Right forelimb (tissue), 1 donor: ENCODE measurements at regions not wholly inside any gene's neighbourhood (a gene's known extent, or its start where the extent isn't known, plus 50 kb on each side); places are given as distances from the start of the nearest gene placed in this dataset.
A peak's percentile ranks its signal among the peaks of the same experiment; 100 is the strongest.

Experiments
- DNase-seq: peaks from one replicate; pipeline ENCODE4 v3.0.0-alpha.2; 2018

DNA sequence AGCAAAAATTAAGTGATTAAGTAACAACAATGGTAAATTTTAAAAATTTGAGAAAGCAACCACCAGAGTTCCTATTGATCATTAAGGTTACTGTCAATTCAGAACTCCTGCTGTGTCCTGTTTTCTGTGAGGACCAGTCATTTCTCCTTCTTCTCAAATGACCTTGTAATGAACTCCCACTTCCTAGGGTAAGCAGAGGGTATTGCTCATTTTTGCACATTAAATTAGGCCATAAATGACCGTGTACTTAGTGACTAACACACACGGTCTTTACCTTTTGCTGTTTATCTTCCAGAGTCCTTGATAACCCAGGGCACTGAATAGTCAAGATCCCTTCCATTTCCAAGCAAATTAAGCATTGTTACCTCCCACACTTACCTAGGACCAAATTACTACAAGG, 227.5 kb upstream of the LYPLAL1 start:
- DNase-seq = no peak

DNA sequence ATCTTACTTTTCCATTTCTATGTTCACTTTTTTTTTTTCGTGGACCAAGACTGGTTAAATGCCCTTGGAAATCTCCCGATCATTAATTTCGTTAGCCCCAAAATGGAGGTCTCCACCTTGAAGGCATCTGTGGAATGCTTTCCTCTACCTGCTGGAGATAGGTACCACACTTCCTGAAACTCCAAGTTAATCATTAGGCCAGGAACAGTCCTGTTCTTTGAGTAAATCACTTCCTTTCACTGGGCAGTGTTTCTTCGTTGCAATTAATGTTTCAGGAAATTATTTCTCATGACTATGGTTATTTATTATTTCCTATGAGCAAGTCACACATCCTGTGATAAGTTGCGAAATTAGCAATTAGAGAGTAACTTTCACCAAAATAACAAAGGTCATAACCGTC, 225.2 kb upstream of the LYPLAL1 start:
- DNase-seq = no peak

DNA sequence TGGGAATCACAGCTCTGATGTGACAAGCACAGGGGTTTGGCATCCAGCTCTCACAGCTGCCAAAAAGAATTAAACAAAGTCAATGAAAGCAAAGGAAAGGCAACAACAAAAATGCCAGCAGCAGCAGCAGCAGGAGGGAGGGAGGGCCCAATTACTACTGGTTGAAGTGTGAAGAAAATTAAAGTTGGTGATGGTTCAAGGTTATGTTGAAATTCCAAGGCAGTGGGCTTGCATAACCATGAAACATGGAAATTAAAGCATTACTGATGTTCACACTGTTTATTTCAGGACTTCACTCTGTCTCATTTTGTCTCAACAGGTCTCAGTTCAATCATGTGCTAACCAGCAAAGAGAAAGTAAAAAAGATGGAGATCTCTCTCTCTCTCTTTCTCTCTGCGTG, 220.3 kb upstream of the LYPLAL1 start:
- no peak for DNase-seq

DNA sequence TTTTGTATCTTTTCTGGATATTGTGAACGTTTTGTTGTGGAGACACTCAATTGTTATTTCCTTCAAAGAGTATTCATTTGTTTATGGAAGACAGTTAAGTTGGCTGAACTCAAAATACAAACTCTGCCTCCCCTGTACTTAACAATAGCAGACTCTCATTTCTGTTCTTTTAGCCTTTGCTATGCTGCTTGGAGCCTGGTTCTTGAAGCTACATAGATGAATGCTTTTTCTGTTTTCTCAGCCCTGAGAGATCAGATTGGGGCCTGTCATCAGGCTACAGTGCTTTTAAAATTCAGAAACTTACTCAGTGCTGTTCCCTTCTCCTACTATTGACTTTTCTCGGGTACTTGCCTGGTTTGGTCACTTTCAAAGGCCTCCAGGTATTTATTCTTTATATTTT, 215.7 kb upstream of the LYPLAL1 start:
- DNase-seq = no peak

DNA sequence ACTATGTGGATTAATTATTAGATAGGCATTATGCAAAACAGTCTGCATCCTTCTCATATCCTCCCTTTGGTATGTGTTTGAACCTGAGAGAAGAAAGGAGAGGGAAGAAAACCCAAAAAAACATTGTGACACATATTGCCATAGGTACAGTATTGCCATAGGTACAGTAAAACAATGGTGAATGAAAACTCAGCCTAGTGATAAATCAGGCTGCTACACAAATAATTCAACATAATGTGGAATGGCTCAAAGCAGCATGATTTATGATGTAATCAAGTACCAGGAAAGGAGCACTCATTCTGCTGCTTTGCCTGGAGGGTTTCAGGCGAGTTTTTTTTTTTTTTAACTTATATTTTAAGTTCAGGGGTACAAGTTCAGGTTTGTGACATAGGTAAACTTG, 213.9 kb upstream of the LYPLAL1 start:
- no peak for DNase-seq

DNA sequence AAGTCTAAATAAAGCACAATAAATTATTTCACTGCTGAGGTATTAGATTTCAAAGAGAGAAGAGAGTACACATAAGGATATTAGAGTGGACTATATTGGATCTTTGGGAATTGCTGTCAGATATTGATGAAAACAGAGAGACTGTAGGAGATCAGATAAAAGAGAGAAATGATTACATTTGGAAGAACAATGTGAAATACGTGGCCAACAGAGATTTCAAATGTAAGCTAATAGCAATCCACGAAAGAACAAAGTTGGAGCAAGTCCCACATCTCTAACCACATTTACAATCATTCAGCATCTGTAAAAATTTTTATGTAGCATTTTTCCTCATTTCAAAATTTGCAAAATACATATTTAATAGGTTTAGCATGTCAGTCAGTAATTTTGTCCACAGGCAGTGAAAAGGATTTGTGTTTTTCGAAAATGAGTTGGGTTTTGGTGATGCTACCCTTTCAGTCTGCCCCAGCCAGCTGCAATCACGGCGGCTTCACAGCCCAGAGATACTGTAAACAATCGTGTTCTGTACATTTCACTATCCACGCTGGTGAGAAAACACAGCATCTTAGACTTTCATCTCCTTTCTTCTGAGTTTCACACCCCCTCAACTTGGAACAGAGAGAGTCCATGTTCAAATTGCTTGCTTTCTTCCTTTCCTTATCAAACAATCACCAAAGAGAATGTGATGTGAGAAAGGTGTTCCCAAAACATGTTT, 209.1 kb upstream of the LYPLAL1 start:
- no peak for DNase-seq

DNA sequence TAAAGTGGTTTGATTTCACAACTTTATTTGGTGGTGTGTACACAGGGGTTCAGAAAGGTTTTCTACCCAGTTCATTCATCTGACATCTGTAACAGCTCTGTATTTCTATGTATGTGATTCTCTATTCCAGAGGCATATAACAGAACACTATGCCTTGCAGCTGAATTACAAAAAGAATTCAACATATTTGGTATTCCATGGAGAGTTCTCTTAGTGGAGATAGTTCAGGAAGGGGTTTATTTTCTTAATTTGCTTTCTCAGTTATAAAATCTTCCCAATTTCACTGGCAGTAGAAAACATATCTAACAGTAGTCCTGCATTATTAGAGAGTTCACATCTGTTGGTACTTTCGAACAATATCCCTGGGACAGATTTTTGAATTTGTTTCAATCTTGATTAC, 207.9 kb upstream of the LYPLAL1 start:
- DNase-seq = no peak

DNA sequence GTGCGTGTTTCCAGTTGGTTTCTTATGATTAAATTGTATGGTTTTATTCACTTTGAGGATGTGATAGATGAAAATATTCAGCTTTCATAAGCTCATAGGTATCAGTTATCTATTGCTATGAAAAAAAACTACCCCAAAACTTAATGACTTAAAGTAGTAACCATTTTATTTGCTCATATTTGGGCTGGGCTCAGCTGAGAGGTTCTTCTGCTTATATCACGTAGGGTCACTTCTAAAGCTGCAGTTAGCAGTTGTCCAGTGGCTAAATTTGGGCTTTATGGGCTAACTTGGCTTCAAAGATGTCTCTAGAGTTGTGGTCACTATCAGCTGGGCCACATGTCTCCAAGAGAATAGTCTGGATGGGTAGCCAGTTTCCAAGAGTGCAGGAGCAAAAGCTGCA, 206.4 kb upstream of the LYPLAL1 start:
- DNase-seq = no peak

DNA sequence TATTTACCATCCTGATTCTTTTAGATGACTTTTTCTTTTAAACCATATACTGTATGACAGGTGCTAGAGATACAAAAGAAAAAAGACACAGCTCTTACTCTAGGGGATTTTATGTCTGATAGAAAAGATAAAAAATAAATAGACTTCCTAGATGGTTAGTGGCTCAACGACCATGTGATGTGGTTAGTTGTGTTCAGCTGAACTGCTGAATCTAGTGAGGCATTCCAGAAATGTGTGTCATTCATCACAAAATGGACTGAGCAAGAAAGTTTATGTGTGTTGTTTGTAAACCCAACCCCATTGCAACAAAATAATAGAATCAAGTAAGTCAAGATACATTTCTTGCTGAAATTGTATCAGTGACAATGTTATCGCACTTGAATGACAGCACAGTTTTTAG, 205.8 kb upstream of the LYPLAL1 start:
- DNase-seq = no peak

DNA sequence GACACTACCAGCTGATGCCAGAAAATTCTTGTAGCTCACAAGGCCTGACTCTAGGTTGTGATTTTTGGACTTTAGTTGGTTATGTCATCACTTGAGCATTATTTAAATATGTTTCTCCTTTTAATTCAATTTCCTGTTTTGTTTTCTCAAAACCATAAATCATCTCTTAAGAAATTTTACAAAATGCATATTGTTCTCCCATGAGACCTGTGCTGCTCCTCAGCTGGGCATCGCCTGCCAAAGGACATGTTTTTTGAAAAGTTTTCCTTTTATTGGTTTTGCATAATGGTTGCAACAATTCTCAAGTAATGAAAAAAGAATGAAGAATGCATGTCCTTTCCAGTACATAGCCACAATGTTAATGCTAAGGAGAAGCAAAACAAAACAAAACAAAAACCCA, 204.7 kb upstream of the LYPLAL1 start:
- DNase-seq = no peak

DNA sequence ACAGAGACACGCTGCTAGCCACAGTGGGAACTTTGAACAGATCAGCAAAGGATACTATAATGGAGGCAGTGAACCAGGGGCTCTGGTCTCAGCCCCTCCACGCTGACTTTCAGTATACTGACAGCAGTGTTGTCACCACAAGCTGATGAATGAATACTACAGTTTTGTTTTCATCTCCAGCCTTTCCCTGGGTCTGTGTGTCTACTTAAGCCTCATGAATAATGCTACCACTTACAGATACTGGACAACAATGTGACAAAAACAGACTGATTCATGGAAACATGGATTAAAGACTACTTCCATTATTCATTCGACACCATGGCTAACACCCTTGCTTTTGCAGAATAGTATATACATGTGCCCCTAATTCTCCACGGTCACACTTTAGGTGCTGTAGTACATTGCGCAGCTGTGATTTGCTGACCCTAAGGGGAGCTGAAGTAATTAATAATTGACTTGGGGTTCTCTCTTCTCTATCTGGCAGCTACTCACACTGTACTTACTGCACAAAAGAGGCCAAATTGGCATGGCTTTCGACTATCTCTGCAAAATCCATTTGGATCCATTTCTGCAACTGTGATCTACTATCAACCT, 203.2 kb upstream of the LYPLAL1 start:
- no peak for DNase-seq

DNA sequence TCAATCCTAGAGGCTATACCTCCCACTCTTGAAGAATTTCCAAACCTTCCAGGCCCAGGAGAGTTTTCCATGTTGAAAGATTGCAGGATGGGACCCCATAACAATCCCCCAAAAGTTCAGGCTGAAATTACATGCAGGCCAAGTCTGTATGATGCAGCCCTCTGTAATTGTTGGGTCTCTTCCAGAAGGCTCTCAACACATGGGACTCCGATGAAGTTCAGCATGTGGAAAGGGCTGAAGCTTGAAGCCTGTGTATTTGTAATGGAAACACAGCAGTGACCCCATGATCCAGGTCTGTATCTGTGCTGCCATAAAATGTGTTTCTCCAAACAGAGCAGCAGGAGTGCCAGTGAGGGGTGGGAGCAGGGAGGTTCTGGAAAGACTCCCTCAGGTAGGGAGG, 202.5 kb upstream of the LYPLAL1 start:
- peak; percentile 50 for DNase-seq

DNA sequence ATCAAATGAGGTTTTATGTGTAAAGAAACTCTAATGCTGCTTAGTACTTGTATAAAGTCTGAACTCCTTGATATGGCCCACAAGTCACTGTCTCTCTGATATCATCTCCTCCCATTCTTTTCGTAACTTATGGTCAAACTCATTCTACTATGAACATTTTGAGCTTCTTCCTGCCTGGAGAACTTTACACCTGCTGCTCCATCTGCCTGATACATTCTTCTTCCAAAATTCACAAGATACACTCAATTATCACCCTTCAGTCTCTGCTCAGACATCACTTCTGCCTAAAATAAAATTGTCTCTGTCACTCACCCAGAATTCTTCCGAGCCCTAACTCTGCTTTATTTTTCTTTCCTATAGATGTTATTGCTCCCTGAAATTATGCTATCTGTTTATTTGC, 192.8 kb upstream of the LYPLAL1 start:
- DNase-seq = no peak

DNA sequence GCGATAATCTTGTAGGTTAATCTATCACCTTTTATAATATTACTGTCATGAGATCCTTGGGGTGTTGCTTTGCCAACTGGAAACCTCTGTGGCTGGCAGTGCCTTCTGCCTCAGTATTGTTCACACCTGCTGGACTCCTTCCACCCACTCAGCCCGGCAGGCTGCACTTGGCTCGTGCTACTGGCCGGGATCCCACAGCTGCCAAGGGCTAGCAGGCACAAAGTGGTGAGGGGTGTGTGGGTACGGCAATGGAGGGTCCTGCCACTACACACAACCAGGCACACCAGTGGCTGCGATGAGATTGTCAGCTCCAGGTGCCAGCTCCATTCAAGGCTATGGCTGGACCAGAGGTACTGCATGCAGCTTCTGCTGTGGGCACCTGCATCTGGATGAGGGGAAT, 191.2 kb upstream of the LYPLAL1 start:
- no peak for DNase-seq

DNA sequence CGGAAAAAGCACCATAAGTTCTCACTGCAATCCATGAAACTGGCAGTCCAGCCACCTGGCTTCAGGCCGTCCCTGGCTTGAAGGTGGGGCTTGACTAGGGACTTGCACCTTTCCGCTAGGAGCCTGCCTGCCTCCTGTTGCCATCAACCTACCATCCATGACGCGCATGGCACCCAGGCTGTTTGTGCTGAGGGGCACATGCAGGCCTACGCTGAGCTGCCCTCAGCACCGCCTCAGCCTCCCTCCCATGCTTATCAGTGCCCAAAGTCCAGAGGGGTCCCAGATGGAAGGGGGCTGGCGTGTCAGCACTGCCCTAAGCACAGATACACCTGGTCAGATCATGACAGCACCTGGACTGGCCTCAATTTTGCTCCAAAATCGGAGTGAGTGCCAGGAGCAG, 190.2 kb upstream of the LYPLAL1 start:
- DNase-seq = no peak

DNA sequence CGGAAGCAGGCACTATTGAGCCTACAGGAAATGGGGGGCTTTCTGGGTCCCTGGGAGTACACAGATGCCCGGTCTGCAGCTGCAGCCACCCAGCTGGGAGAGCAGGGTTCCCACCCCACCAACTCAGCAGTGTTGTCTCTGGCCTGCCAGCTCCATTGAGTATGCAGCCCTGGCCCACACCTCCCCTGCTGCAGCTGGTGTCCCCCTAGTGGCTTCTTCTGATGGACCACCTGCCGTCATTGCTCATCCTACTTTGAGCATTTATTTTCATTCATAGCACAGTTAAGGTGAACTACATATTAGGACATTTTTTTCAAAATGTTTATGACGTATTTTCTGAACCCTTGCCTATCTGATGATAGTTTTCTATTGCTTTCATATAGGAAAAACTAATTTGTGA, 189.8 kb upstream of the LYPLAL1 start:
- DNase-seq = no peak

DNA sequence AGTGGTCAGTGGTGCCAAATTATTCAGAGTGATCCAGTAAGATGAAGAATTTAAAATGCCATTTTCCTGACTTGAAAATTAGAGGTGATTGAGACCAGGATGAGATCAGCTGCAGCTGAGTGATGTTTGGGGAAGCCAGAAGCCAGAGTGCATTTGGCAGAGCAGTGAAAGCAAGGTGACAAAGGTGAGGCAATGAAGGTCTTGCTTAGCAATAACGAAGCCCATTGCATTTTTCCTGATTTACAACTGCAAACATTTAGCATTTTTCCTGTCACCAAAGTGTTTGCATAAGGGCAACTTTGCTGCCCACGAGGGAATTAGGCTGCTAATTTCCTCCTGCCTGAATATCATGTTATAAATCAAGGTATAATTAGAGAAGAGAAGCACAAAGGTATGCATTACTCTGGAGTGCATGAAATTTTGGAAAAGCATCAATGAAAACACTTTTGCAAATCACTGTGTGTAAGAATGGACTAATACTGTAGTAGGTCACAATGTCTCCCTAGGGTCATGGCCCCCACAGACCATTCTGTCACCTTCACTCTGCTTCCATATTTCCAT, 188.2 kb upstream of the LYPLAL1 start:
- no peak for DNase-seq

DNA sequence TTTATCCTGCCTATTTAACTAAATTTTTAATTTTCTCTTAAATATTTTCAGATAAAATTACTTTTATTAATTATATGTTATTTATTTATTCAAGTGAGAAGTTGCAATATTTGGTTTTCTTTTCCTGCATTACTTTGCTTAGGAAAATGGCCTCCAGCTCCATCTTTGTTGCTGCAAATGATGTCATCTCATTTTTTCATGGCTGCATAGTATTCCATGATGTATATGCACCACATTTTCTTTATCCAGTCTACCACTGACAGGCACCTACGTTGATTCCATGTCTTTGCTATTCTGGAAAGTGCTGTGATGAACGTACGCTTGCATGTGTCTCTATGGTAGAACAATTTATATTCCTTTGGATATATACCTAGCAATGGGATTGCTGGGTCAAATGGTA, 186.9 kb upstream of the LYPLAL1 start:
- DNase-seq = no peak

DNA sequence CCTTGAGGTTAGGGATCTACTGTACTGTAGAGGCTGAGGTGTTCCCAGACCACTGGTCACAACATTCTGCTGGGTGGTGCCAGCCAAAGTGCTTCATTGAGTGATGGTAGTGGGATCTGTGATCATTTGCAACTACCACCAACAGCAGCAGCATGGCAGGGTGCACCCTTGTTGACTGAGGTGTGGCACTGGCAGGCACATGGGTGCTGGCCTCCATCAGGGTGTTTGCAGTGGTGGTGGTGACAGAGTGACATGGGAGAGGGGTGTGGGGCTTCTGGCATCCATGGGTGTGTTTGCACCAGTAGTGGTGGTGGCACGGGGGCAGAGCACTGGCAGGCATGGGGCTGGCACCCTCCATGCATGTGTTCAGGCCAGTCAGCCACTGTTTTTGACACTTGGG, 183.7 kb upstream of the LYPLAL1 start:
- DNase-seq = no peak

DNA sequence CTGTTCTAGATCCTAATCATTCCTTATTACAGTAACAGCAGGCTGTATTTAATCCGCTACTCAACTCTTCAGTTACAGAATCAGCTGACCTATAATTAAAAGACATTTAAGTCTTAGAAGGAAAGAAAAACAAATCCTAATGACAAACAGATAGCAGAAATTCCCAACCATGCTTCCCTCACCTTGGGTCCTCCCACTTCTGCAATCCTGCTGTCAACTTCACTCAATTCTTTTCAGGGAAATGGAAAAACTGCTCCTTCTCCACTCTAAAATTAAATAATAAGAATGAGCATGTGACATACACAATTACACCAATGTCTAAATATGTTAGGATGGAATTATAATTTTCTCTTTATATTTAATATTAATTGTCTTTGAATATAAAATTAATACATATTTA, 182.6 kb upstream of the LYPLAL1 start:
- no peak for DNase-seq

DNA sequence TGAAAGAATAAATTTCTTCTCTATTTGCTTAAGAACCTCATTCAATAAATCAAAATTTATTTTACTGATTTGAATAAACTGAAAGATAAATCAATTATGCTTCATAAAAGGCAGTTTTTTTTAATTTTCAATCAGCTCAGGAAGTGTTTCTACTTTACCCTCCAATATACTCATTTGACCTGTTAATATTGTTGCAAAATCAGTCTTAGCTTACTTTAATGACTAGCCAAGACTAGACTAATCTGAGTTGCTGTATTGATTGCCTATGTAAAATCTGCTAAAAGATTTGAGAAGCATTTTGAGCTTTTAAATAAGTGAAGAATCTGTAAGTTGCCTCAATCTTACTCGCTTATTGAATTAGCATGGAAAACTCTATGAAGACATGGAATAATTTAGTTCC, 179.1 kb upstream of the LYPLAL1 start:
- DNase-seq = no peak

DNA sequence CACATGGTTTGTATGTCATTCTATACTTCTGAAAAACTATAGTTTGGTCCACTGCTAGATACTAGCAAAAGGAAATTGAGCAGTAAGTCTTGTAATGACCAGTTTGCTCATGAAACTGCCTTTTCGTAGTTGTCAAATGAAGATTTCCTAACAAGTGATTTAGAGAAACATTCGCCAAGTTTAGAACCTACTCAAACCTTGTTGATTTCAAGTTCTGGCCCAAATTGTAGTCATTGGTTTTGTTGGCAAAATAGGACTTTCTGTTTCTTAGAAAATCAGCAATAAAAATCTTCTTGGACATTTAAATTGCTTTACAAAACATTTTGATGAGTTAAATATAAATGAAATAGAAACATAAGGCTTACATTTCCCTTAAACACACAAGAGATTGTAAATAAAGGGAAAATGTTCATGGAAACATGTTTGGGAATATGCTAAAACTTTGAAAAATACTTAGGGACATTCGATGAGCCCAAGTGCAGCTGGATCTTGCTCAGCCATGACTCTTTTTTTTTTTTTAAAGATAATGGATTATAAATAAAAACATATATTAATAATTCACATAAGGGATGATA, 178.5 kb upstream of the LYPLAL1 start:
- no peak for DNase-seq

DNA sequence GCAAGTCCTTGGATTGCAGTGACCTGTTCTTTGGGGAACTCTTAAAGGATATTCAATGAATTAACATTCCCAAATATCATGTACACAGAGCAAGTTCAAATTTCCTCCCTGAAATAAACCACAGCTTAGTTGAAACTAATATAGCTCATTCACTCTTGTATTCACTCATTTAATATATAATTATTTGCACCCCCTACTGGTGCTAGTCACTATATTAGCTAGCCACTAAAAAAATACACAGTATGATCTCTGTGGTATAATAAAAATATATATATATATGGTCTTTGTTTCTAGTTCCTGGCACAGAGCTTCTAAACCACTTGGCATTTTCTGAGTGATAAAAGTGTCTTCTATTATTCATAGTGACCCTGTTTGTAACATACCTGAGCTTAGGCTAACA, 177.3 kb upstream of the LYPLAL1 start:
- no peak for DNase-seq

DNA sequence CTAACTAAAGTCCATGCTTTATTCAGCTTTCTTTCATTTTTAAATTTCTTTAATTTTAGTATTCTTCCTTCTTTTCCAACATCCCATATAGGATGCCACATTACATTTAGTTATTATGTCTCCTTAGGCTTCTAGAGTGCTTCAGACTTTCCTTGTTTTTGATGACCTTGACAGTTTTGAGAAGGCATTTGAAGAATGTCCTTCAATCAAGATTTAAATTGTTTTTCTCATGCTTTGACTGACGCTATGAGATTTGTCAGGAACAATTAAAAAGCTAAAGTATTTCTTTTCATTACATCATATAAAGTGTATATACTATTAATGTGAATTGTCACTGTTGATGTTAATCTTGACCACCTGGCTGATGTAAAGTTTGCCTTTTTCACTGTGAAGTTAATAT, 173.7 kb upstream of the LYPLAL1 start:
- no peak for DNase-seq

DNA sequence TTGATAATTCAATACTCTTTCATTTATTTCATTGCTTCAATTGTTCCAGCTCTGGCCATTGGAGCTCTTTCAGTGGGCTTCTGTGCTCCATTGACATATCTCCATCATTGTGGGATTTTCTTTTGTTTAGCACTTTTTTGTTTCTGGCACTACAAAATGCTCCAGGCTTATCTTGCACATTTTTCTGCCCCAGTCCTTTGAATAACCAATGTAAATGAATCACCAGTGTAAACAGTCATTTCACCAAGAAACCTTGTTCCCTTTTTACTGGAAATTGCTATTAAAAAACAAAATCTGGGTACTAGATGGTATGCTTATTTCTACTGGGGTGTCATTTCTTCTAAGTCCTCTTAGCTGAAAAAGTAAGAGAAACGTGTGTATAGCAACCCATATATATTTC, 173.0 kb upstream of the LYPLAL1 start:
- DNase-seq = no peak
